Calu3 (cell line): ENCODE measurements at regions not wholly inside any gene's neighbourhood (a gene's known extent, or its start where the extent isn't known, plus 50 kb on each side); places are given as distances from the start of the nearest gene placed in this dataset.

Source experiments
- BruUV-seq: library from RNA; stranded (reverse); fragments of 400-500 nt; replicated peaks from 2 replicates; lab custom pipeline; 2021; lab: Mats Ljungman, UMichigan
- CTCF ChIA-PET: fragments of 300-600 bp; sonication (Branson Sonifier 250); formaldehyde crosslinking; loops from one replicate; lab custom pipeline; 2022; ENCODE audit warnings: antibody characterized with exemption; lab: Charles Lee
- DNase-seq: peaks from one replicate; pipeline ENCODE4 v3.0.0; 2022
- H3K27ac Mint-ChIP-seq: one replicate; pipeline ENCODE4 v1.8.0; 2022; ENCODE audit warnings: mixed read lengths; ENCODE audit not compliant: unreplicated experiment
- H3K27me3 Mint-ChIP-seq: one replicate; pipeline ENCODE4 v1.8.0; 2022; ENCODE audit warnings: mixed read lengths; ENCODE audit not compliant: unreplicated experiment
- H3K36me3 Mint-ChIP-seq: one replicate; pipeline ENCODE4 v1.8.0; 2022; ENCODE audit warnings: mild to moderate bottlenecking, moderate library complexity, mixed read lengths; ENCODE audit not compliant: insufficient read depth, unreplicated experiment
- H3K4me1 Mint-ChIP-seq: one replicate; pipeline ENCODE4 v1.8.0; 2022; ENCODE audit warnings: mild to moderate bottlenecking, low read depth, mixed read lengths; ENCODE audit not compliant: unreplicated experiment
- H3K4me3 Mint-ChIP-seq: one replicate; pipeline ENCODE4 v1.8.0; 2022; ENCODE audit warnings: mild to moderate bottlenecking, low read depth, moderate library complexity, mixed read lengths; ENCODE audit not compliant: unreplicated experiment
- H3K9me3 Mint-ChIP-seq: one replicate; pipeline ENCODE4 v1.8.0; 2022; ENCODE audit warnings: low read depth, mixed read lengths; ENCODE audit not compliant: unreplicated experiment
- CTCF ChIP-seq: fragments of 200-600 bp; IDR thresholded peaks from one replicate; pipeline ENCODE4 v1.8.0; 2022; ENCODE audit warnings: antibody characterized with exemption; ENCODE audit not compliant: unreplicated experiment
- intact Hi-C: fragments of 100-400 bp; cut with micrococcal nuclease; formaldehyde crosslinking; loops from one replicate; pipeline ENCODE4 v1.10.0; 2022; ENCODE audit not compliant: unreplicated experiment

- Mint-ChIP-seq H3K36me3 (no peaks in the 10 kb centered on the region), H3K9me3 (peaks cover 2% of the 10 kb centered on the region), H3K4me3 (no peak overlapping the region), H3K27me3 (no peaks in the 10 kb centered on the region), H3K4me1 (no peaks in the 10 kb centered on the region), H3K27ac (no peak overlapping the region)
- DNase-seq, result no peak
- no peak for TF ChIP-seq CTCF
- no TSS peak for BruUV-seq
- CTCF ChIA-PET, result no interaction called here
- intact Hi-C loops, result no loop called here
Measured at GRCh38 chr2:129205766-129206165, 773.7 kb upstream of the RAB6C start.

- Mint-ChIP-seq H3K36me3 (no peaks in the 10 kb centered on the region), H3K27me3 (no peaks in the 10 kb centered on the region), H3K4me1 (no peaks in the 10 kb centered on the region), H3K27ac (no peak overlapping the region), H3K4me3 (no peak overlapping the region), H3K9me3 (peaks cover 5% of the 10 kb centered on the region)
- BruUV-seq, result no TSS peak
- intact Hi-C loops, result no loop called here
- no peak for TF ChIP-seq CTCF
- CTCF ChIA-PET, result no interaction called here
- DNase-seq, result no peak
Measured at GRCh38 chr2:129212299-129212958, 767.0 kb upstream of the RAB6C start.

- CTCF ChIA-PET, result no interaction called here
- BruUV-seq, result no TSS peak
- no peak overlapping the region for H3K27ac Mint-ChIP-seq
- TF ChIP-seq CTCF, result no peak
- intact Hi-C loops, result no loop called here
- peaks cover 4% of the 10 kb centered on the region for H3K9me3 Mint-ChIP-seq
- H3K4me1 Mint-ChIP-seq, result no peaks in the 10 kb centered on the region
- no peak for DNase-seq
- no peaks in the 10 kb centered on the region for H3K36me3 Mint-ChIP-seq
- H3K4me3 Mint-ChIP-seq, result no peak overlapping the region
- H3K27me3 Mint-ChIP-seq, result no peaks in the 10 kb centered on the region
Measured at GRCh38 chr2:129224022-129224421, 755.4 kb upstream of the RAB6C start.

- Mint-ChIP-seq H3K27ac (no peak overlapping the region), H3K4me3 (no peak overlapping the region), H3K9me3 (peaks cover 4% of the 10 kb centered on the region), H3K27me3 (no peaks in the 10 kb centered on the region), H3K4me1 (no peaks in the 10 kb centered on the region), H3K36me3 (no peaks in the 10 kb centered on the region)
- intact Hi-C loops, result no loop called here
- CTCF ChIA-PET, result interaction anchor here (0.7 kb wide), 1 partner anchor 14 kb away, joined by 5 read pairs; no protein-coding TSS in a partner anchor
- no TSS peak for BruUV-seq
- TF ChIP-seq CTCF, result no peak
- no peak for DNase-seq
Measured at GRCh38 chr2:129224486-129224885, 755.0 kb upstream of the RAB6C start.
